ENCODE measurements at regions not wholly inside any gene's neighbourhood (a gene's known extent, or its start where the extent isn't known, plus 50 kb on each side); places are given as distances from the start of the nearest gene placed in this dataset.

GRCh38 chr2:36177282-36177681 is 178.3 kb upstream of the CRIM1 start:
- no peak for TF ChIP-seq CTCF (conservative IDR thresholded peaks at IDR 0.05; ENCODE audit: low read length)
- TF ChIP-seq EZH2phosphoT487 (IDR thresholded peaks at IDR 0.05; ENCODE audit: borderline replicate concordance), result no peak
